ENCODE measurements at regions not wholly inside any gene's neighbourhood (a gene's known extent, or its start where the extent isn't known, plus 50 kb on each side); places are given as distances from the start of the nearest gene placed in this dataset.
"Not testable (repeated sequence)": the region's sequence is repeated elsewhere in the genome, so short reads cannot be mapped to it uniquely, and the experiment has no call there.

DNA sequence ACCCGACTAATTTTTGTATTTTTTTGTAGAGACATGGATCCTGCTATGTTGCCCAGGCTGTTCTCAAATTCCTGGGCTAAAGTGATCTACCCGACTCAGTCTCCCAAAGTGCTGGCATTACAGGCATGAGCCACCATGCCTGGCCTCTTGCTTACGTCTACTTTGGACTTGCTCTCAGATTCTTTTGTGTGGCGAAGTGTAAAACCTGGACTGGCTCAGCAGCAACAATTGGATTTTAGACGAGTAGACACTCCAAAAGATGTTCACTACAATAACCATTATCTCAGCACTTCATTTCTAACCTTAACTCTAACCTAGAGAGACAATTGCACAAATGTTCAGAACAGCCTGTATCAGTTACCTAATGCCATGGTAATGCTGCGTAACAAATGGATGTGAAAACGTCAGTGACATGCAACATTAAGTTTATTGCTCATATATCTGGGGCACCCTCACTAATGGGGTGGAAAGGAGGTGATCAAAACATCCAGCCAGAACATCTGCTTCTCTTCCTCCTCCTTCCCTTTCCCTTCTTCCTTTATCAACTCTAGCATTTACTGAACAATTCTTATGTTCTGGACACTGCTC lies 124.9 kb upstream of the MRI1 start:
- Mint-ChIP-seq H3K4me1 (no peaks in the 10 kb centered on the region), H3K27ac (no peak overlapping the region), H3K27me3 (no peaks in the 10 kb centered on the region), H3K36me3 (ENCODE audit: low read depth) (no peaks in the 10 kb centered on the region), H3K4me3 (no peak overlapping the region), H3K9me3 (no peaks in the 10 kb centered on the region)
- ChIA-PET CTCF (no interaction called here), POLR2A (no interaction called here)
- DNase-seq, result no peak

GRCh38 chr19:13637664-13638063 lies 126.7 kb upstream of the MRI1 start:
- Mint-ChIP-seq H3K4me3 (no peak overlapping the region), H3K27ac (no peak overlapping the region), H3K36me3 (ENCODE audit: low read depth) (no peaks in the 10 kb centered on the region), H3K9me3 (peaks cover 2% of the 10 kb centered on the region), H3K27me3 (no peaks in the 10 kb centered on the region), H3K4me1 (no peaks in the 10 kb centered on the region)
- POLR2A ChIA-PET, result no interaction called here
- CTCF ChIA-PET, result interaction anchor here (0.7 kb wide), 1 partner anchor 113 kb away, joined by 4 read pairs; no protein-coding TSS in a partner anchor
- DNase-seq, result no peak

DNA sequence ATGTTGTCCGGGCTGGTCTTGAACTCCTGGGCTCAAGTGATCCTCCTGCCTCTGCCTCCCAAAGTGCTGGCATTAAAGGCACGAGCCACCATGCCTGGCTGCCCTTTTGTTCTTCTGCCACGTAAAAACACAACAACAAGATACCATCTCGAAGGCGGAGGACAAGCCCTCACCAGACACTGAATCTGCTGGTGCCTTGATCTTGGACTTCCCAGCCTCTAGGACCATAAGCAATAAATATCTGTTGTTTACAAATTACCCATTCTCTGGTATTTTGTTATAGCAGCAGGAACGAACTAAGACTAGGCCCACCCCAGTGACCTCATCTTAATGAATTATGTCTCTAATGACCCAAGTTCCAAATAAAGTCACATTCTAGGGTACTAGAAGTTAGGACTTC lies 128.4 kb upstream of the CACNA1A start:
- DNase-seq, result no peak
- H3K9me3 Mint-ChIP-seq, result peaks cover 2% of the 10 kb centered on the region
- no peak overlapping the region for H3K4me3 Mint-ChIP-seq
- H3K36me3 Mint-ChIP-seq (ENCODE audit: low read depth), result no peaks in the 10 kb centered on the region
- no peak overlapping the region for H3K27ac Mint-ChIP-seq
- no peaks in the 10 kb centered on the region for H3K27me3 Mint-ChIP-seq
- ChIA-PET POLR2A (no interaction called here), CTCF (no interaction called here)
- no peaks in the 10 kb centered on the region for H3K4me1 Mint-ChIP-seq

- no peaks in the 10 kb centered on the region for H3K4me1 Mint-ChIP-seq
- CTCF ChIA-PET, result no interaction called here
- peaks cover 2% of the 10 kb centered on the region for H3K9me3 Mint-ChIP-seq
- H3K36me3 Mint-ChIP-seq (ENCODE audit: low read depth), result no peaks in the 10 kb centered on the region
- no peak overlapping the region for H3K27ac Mint-ChIP-seq
- no peak for DNase-seq
- H3K4me3 Mint-ChIP-seq, result no peak overlapping the region
- POLR2A ChIA-PET, result no interaction called here
- no peaks in the 10 kb centered on the region for H3K27me3 Mint-ChIP-seq
Observed at GRCh38 chr19:13633522-13633922, 127.2 kb upstream of the CACNA1A start.

DNA sequence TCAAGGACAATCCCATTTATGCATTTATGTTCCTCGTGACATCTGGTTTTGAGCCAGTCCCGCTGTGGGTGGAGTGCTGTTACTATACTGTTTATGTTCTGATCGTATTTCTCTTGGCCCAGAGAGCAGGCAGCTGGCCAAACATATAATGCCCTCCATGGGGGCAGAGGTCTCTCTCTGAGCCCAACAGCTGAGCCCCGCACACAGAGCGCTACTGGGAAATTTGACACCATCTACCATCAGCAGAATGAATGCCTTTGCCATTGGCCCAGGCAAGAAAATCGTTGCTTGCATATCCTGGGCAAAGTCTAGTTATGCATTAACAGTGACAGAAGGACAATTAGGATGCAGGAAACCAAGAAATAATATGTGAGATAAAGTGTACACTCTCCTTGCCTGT lies 126.8 kb upstream of the CACNA1A start:
- POLR2A ChIA-PET, result no interaction called here
- no peaks in the 10 kb centered on the region for H3K4me1 Mint-ChIP-seq
- CTCF ChIA-PET, result no interaction called here
- H3K4me3 Mint-ChIP-seq, result no peak overlapping the region
- H3K27ac Mint-ChIP-seq, result no peak overlapping the region
- H3K9me3 Mint-ChIP-seq, result peaks cover 2% of the 10 kb centered on the region
- H3K36me3 Mint-ChIP-seq (ENCODE audit: low read depth), result no peaks in the 10 kb centered on the region
- DNase-seq, result no peak
- H3K27me3 Mint-ChIP-seq, result no peaks in the 10 kb centered on the region

DNA sequence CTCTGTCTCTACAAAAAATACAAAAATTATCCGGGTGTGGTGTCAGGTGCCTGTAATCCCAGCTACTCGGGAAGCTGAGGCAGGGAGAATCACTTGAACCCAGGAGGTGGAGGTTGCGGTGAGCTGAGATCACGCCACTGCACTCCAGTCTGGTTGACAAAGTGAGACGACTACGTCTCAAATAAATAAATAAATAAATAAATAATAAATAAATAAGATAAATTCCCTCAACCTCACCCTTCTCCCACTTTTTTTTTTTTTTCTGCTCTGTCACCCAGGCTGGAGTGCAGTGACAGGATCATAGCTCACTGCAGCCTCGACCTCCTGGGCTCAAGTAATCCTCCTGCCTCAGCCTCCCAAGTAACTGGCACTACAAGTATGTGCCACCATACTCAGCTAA lies 125.9 kb upstream of the CACNA1A start:
- H3K4me1 Mint-ChIP-seq; H3K27me3 Mint-ChIP-seq; POLR2A ChIA-PET; H3K4me3 Mint-ChIP-seq; H3K27ac Mint-ChIP-seq; H3K36me3 Mint-ChIP-seq (ENCODE audit: low read depth); DNase-seq; CTCF ChIA-PET; H3K9me3 Mint-ChIP-seq: not testable (repeated sequence)

- Mint-ChIP-seq H3K27me3 (peaks cover 7% of the 10 kb centered on the region), H3K4me1 (no peaks in the 10 kb centered on the region), H3K36me3 (ENCODE audit: low read depth) (no peaks in the 10 kb centered on the region), H3K27ac (no peak overlapping the region), H3K4me3 (no peak overlapping the region), H3K9me3 (peaks cover 2% of the 10 kb centered on the region)
- ChIA-PET POLR2A (no interaction called here), CTCF (interaction anchor here (0.9 to 1.0 kb wide), 2 partner anchors 77 to 329 kb away, joined by 3 to 4 read pairs; no protein-coding TSS in a partner anchor)
- DNase-seq, result no peak
Observed at GRCh38 chr19:13629687-13630357, 123.5 kb upstream of the CACNA1A start.

DNA sequence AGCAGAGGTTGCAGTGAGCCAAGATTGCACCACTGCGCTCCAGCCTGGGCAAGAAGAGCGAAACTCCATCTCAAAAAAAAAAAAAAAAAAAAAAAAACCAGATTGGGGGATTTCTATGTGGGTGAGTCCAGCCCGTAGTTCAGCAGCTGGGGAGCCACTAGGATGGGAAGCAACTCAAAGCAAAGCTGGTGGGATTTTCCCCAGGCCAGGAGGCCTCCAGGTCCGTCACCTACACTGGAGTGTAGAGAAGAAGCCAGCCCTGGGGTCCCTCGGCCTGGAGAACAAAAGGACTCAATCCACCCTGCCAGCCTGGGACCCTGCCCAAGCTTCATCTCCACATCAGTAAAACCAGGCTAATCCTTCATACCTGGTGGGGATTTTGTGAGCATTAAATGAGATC lies 121.3 kb upstream of the CACNA1A start:
- Mint-ChIP-seq H3K27me3 (peaks cover 25% of the 10 kb centered on the region), H3K4me1 (no peaks in the 10 kb centered on the region), H3K4me3 (no peak overlapping the region), H3K27ac (no peak overlapping the region), H3K36me3 (ENCODE audit: low read depth) (no peaks in the 10 kb centered on the region), H3K9me3 (no peaks in the 10 kb centered on the region)
- CTCF ChIA-PET, result no interaction called here
- POLR2A ChIA-PET, result no interaction called here
- DNase-seq, result no peak

DNA sequence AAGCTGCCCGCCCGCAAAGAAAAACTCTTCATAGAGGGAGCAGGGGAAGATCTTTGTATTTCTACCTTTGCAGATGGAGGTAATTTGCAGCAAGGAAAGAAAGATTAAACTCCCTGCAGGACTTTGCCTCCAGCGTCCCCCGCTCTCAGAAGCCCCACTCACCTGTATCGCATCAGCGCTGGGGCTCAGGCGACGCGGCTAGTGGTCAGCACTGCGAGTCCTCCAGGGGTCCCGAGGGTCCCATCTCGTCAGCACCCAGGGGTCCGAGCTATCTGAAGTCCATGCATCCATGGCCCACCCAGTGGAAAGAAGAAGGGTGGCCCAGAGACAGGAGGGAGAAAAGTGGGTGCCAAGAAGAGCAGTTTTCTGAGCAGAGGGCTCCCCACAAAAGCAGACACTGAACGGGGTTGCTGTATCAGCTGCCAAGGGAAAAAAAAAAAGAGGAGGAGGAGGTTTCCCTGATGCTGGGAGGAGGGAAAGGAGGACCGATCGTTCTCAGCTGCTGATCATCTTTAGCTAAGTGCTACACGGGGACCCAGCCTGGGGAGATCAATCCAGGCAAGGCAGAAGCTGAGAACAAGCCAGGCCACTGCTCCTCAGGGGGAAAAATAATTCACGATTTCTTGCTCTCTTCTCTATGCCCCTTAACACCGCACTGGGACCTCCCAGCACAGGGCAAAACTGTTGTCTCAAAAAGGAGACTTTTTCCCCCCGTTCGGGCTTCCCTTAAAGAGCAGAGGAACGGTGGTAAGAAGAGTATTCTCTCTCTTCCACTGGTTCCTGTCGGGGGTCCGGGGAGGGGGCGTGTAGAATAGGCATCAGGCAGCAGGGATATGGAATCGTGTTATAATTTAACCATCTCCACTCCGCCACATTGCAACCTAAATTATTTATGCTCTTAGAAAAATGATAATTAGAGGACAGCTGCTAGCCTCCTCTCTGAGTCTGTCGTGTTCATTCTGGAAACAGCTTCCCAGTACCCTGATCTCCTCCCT lies 117.7 kb upstream of the CACNA1A start:
- no peaks in the 10 kb centered on the region for H3K36me3 Mint-ChIP-seq (ENCODE audit: low read depth)
- ChIA-PET POLR2A (no interaction called here), CTCF (no interaction called here)

GRCh38 chr19:13622766-13623715 lies 116.8 kb upstream of the CACNA1A start:
- no peaks in the 10 kb centered on the region for H3K9me3 Mint-ChIP-seq
- H3K4me1 Mint-ChIP-seq, result no peaks in the 10 kb centered on the region
- ChIA-PET POLR2A (no interaction called here), CTCF (no interaction called here)
- H3K36me3 Mint-ChIP-seq (ENCODE audit: low read depth), result no peaks in the 10 kb centered on the region
- H3K27ac Mint-ChIP-seq, result no peak overlapping the region
- H3K27me3 Mint-ChIP-seq, result peaks cover 28% of the 10 kb centered on the region
- H3K4me3 Mint-ChIP-seq, result no peak overlapping the region
- no peak for DNase-seq

More for the DNA sequence above, 117.7 kb upstream of the CACNA1A start:
- Mint-ChIP-seq H3K4me1 (no peaks in the 10 kb centered on the region), H3K9me3 (no peaks in the 10 kb centered on the region), H3K27me3 (peaks cover 28% of the 10 kb centered on the region), H3K27ac (no peak overlapping the region), H3K4me3 (no peak overlapping the region)
- DNase-seq, result no peak

GRCh38 chr19:13621413-13621812 lies 115.1 kb upstream of the CACNA1A start:
- Mint-ChIP-seq H3K27ac (no peak overlapping the region), H3K4me3 (no peak overlapping the region), H3K9me3 (no peaks in the 10 kb centered on the region), H3K36me3 (ENCODE audit: low read depth) (no peaks in the 10 kb centered on the region), H3K4me1 (no peaks in the 10 kb centered on the region), H3K27me3 (peaks cover 35% of the 10 kb centered on the region)
- DNase-seq, result no peak
- ChIA-PET POLR2A (no interaction called here), CTCF (no interaction called here)

GRCh38 chr19:13619203-13619632 lies 112.9 kb upstream of the CACNA1A start:
- no peak overlapping the region for H3K27ac Mint-ChIP-seq
- no peaks in the 10 kb centered on the region for H3K36me3 Mint-ChIP-seq (ENCODE audit: low read depth)
- ChIA-PET CTCF (no interaction called here), POLR2A (no interaction called here)
- H3K27me3 Mint-ChIP-seq, result peaks cover 28% of the 10 kb centered on the region
- H3K9me3 Mint-ChIP-seq, result no peaks in the 10 kb centered on the region
- no peak overlapping the region for H3K4me3 Mint-ChIP-seq
- DNase-seq, result no peak
- H3K4me1 Mint-ChIP-seq, result no peaks in the 10 kb centered on the region

All from activated CD4-positive, alpha-beta T cell treated with anti-CD3 and anti-CD28 coated beads, Interleukin-2, amount 10 ng/mL, durations not matched to agents 7 days and 5 days (primary cell).